ENCODE measurements at regions not wholly inside any gene's neighbourhood (a gene's known extent, or its start where the extent isn't known, plus 50 kb on each side); places are given as distances from the start of the nearest gene placed in this dataset.
"Not testable (repeated sequence)": the region's sequence is repeated elsewhere in the genome, so short reads cannot be mapped to it uniquely, and the experiment has no call there.

GRCh38 chr10:2525781-2526180, 541.6 kb upstream of the PFKP start:
- DNase-seq: no peak

DNA sequence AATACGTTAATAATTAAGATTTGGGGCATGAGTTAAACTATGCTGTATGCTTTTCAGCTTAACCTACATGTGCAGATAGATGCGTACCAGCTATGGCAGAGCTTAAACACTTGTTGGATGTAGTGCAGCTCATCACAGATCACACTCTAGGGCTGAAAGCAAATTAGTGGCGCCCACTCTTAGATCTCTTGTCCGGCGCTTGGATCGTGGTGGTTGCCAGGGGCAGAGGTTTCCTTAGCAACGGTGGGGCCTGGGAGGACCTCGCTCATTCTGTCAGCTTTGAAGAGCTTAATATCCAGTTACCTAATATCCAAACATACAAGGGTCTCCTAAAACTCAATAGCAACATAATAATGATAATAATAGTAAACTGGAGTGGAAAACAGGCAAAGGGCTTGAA, 548.2 kb upstream of the PFKP start:
- DNase-seq: no peak

DNA sequence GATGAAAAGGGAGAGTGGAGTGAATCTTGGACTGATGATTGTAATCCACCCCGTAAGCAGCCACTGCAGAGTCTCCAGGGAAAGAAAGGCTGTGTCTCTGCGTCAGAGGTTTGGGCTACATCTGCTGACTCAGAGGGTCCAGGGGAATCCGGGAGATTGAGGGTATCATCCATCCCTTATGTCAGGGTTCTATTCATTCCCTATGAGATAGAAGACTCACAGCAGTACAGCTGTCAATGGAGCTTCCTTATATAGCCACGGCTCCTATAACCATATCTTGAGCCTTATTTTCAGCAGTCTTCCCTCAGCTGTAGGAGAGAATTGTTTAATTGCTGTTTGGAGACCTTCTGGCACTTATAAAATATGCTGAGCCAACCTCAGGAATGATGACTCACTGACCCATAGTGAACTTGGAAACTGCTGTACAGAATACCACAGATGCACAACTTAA, 558.2 kb upstream of the PFKP start:
- DNase-seq: no peak

- not testable (repeated sequence) for DNase-seq
Measured at GRCh38 chr10:2501366-2501940, 565.9 kb upstream of the PFKP start.

DNA sequence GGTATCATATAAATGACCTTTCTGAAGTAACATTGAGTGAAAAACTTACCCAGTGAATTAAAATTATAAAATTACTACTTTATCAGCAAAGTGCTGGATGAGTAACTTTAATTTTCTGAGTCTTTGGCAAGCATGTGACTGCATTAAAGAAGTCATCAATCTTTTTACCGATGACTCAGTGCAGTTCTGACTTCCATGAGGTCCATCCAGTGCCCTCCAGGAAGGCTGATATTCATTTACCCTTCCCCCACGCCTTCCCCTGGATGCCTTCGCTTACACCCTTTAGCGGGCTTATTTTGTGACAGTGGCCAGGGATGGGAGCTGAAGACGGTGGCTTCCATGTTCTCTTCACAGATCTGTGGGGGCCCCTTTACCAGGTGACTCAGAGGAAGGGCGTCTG, 572.9 kb upstream of the PFKP start:
- no peak for DNase-seq

DNA sequence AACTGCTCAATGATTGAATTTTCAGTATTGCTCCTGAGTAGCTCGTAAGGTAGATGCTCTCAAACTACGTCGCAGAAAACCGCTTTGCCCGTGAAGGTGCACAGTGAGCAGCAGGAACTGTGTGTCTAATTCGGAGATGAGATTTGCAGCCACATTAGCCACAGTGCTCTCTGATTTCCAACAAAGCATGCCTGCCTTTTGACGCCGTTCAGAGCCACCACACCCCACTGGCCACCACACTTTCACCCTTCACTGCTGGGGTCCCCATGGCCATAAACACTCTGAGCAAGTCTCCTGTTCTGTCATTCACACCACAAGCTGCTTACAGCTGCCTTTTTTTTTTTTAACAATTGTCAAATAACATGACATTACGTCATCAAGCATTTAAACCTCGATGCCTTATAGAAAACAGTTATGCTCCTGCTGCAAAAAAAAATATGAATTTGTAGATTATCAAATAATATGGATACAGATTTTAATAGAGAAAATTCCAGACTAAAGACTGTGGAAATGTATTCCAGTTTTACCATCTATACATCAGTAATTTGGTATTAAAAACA, 578.8 kb upstream of the PFKP start:
- no peak for DNase-seq

GRCh38 chr10:2487921-2488320, 579.4 kb upstream of the PFKP start:
- DNase-seq: no peak

DNA sequence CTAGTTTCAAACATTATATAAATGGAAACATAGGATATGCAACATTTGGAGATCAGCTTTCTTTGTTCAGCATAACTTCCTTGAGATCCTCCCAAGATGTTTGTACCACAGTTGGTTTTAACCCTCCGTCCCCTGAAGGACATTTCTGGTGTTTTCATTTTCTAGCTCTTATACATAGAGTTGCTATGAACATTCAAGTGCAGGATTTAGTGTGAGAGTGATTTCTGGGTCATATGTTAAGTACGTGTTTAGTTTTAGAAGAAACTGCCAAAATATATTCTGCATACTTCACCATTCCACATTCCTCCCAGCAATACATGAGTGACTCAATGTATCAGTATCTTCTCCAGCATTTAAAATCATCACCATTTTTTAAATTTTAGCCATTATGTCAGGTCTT, 588.7 kb upstream of the PFKP start:
- DNase-seq: no peak

- no peak for DNase-seq
Measured at GRCh38 chr10:2476812-2477553, 590.4 kb upstream of the PFKP start.

- DNase-seq: no peak
Measured at GRCh38 chr10:2476218-2476811, 591.0 kb upstream of the PFKP start.

DNA sequence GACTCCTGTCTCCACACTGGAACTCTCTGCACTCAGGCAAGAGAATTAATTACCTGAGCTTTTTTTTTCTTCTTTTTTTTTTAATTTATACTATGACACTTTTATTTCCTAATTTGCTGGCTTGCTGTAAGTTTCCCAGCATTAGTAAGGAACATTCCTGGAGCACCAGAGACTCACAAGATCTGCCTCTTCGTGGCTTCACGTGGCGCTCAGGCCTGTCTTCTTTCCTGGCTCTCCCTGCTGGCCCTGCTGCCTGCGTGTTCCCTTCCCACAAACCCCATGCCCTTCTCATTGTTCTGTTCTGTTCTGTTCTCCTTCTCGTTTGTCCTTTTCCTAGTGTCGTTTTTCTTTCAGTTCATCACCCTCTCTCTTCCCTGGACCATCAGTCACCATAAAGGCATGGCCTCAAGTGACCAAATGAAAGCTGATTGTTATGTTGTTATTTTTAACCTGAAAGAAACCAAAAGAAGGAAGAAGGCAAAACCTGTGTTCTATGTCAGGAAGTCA, 591.6 kb upstream of the PFKP start:
- DNase-seq: no peak

DNA sequence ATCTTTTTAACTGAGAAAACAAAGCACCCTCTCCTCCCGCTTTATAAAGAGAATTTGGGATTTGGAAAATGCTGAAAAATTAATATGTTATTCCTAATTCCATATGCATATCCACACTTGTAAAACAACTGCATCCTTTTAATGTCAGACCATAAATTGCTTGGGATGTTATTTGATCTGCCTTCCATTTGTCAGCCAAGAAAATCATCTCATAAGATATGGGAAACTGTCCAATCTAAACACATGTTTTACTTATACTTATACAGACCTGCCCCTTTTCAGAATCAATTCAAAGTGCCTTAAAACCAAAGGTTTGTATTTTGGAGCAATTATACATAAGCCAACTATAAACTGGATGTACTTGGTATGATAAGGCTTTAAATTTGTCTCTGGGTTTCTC, 595.5 kb upstream of the PFKP start:
- DNase-seq: no peak

- DNase-seq: no peak
Measured at GRCh38 chr10:2469802-2470201, 597.5 kb upstream of the PFKP start.

DNA sequence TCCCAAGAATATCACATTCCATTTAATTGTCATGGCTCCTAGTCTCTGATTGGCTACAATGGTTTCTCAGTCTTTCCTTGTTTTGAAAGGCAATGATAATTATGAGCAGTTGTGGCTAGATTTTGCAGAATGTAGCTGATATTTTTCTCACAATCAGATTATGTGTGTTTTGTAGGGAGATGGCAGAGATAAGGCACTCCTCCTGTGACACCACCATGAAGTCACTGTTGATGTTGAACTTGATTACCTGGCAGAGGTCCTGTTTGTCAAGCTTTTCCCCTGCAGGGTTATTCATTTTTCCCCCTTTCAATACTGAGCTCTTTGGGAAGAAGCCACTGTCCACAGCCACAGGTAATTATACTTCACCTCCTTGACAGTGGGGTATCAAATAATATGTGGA, 602.9 kb upstream of the PFKP start:
- no peak for DNase-seq

DNA sequence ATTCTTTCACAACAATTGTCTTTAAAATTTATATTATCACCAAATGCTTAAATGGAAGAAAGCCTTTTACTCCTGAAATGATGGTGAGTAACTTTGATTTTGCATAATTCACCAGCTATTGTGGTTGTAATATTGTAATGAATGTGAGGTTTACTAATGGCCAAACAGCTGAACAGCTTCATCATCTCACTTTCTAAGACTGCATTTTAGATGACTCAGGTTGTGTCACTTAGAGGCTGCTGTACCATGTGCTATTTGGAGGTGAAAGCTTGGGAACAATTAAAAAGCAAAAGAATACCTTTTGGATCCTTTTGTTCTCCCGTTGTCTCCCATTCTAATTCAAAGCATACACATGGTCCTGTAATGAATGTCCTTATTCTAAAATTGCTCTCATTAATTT, 604.0 kb upstream of the PFKP start:
- no peak for DNase-seq

- no peak for DNase-seq
Measured at GRCh38 chr10:2462581-2462980, 604.8 kb upstream of the PFKP start.

- DNase-seq: no peak
Measured at GRCh38 chr10:2460812-2461211, 606.5 kb upstream of the PFKP start.

GRCh38 chr10:2459713-2460112, 607.6 kb upstream of the PFKP start:
- DNase-seq: no peak

GRCh38 chr10:2456834-2457233, 610.5 kb upstream of the PFKP start:
- DNase-seq: no peak

GRCh38 chr10:2445370-2445769, 622.0 kb upstream of the PFKP start:
- DNase-seq: no peak

DNA sequence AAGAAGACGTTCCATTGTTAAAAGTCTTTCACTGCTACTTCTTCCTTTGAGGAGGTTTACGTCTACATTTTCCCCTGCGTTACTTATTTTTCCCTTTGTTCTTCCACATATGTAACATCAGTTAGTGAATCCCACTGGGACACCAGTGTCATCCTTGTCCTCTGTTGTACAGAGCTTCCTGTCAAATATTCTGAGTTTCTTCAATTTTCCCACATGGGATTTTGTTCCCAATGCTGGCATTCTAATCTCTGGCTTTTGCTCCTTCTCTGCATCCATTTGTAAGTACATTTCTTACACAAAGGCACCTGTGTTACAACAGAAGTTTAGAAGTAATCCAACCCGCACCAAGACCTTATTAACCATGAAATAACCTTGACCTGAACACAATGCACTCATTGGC, 627.4 kb upstream of the PFKP start:
- no peak for DNase-seq

DNA sequence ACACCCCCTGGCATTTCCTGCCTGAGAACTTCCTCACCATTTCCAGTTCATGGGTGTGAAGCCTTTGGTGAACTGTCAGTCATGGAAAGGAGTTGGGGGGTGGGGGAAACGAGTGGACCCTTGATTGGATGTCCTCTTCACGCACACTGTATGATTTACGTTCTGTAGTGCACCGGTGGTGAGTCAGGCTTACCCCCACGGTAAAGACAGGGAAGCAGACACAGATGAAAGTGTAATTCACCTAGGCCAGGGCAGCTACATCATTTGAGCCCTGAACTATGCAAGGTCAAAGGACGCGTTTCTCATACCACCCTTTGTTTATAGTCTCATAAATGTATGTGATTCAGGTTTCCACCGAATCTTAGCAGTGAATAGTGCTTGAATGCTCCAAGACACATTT, 628.3 kb upstream of the PFKP start:
- DNase-seq: no peak

DNA sequence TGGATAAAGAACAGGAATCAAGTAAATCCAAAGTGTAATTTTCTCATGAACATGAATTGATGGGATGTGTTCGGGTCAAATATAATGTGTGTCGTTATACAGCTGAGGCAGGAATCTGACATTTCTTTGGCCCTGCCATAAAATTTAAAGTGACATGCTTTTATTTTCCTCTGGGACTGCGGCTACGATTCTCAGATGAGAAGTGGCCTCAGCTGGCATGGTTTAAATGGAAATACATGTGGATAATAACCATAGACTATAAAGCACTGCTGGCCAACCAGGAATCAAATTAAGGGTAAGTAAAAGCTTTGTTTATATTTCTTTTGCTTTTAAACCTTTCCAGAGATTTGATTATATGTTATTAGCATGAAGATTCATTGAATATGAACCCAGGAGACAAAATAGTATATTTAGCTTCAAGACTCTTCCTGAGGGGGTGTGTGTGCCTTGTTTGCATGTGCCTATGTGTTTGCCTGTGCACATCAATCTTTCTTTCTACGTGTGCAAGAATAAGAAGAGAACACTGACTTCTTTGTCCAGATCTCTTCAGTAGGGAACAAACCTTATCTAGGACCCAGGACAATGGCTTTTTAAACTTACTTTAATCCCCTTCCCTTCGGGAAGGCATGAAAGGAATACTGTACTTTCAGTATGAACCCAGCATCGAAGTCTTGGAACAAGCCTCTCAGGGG, 629.0 kb upstream of the PFKP start:
- no peak for DNase-seq
